SK-N-SH treated with all-trans-retinoic acid at 6 μM for 48 hours (cell line): ENCODE measurements at regions not wholly inside any gene's neighbourhood (a gene's known extent, or its start where the extent isn't known, plus 50 kb on each side); places are given as distances from the start of the nearest gene placed in this dataset.

Source experiments
- ATAC-seq: fragments of 200-7000 bp; cut with Tn5 transposase; 3 replicates; pipeline ENCODE4 v1.9.1; 2020; ENCODE audit warnings: mild to moderate bottlenecking, moderate library complexity
- ARNTL ChIP-seq: fragments of 450-650 bp; formaldehyde crosslinking; IDR thresholded peaks from 2 replicates; pipeline ENCODE4 v1.5.0; 2020; ENCODE audit warnings: low read depth, mild to moderate bottlenecking, moderate library complexity, borderline replicate concordance
- BACH2 ChIP-seq: fragments of 250-450 bp; sonication (Bioruptor Pico); IDR thresholded peaks from 2 replicates; pipeline ENCODE4 v1.9.0; 2021; ENCODE audit warnings: mild to moderate bottlenecking, borderline replicate concordance
- CSDC2 ChIP-seq: fragments of 250-450 bp; sonication (Bioruptor Pico); IDR thresholded peaks from 2 replicates; pipeline ENCODE4 v1.5.0; 2020; ENCODE audit warnings: mild to moderate bottlenecking, moderate library complexity
- ESRRG ChIP-seq: fragments of 250-450 bp; sonication (Bioruptor Pico); IDR thresholded peaks from 2 replicates; pipeline ENCODE4 v1.6.1; 2021; ENCODE audit warnings: mild to moderate bottlenecking
- GLIS3 ChIP-seq: fragments of 250-450 bp; sonication (Bioruptor Pico); IDR thresholded peaks from 2 replicates; pipeline ENCODE4 v1.5.0; 2020; ENCODE audit warnings: mild to moderate bottlenecking, moderate library complexity
- ISL1 ChIP-seq: fragments of 250-450 bp; sonication (Bioruptor Pico); IDR thresholded peaks from 2 replicates; pipeline ENCODE4 v2.1.2; 2022; ENCODE audit warnings: mild to moderate bottlenecking, moderate library complexity
- OSR1 ChIP-seq: fragments of 250-450 bp; sonication (Bioruptor Pico); IDR thresholded peaks from 2 replicates; pipeline ENCODE4 v1.8.0; 2022; ENCODE audit warnings: moderate library complexity, mild to moderate bottlenecking, inconsistent platforms
- PPARA ChIP-seq: fragments of 250-450 bp; sonication (Bioruptor Pico); IDR thresholded peaks from 2 replicates; pipeline ENCODE4 v1.5.0; 2020; ENCODE audit warnings: mild to moderate bottlenecking, borderline replicate concordance
- RARB ChIP-seq: fragments of 250-450 bp; sonication (Bioruptor Pico); IDR thresholded peaks from 2 replicates; pipeline ENCODE4 v1.8.0; 2021; ENCODE audit warnings: mild to moderate bottlenecking, moderate library complexity
- SNAI2 ChIP-seq: fragments of 250-450 bp; sonication (Bioruptor Pico); IDR thresholded peaks from 2 replicates; pipeline ENCODE4 v1.5.0; 2020; ENCODE audit warnings: mild to moderate bottlenecking, moderate library complexity
- TCF4 ChIP-seq: fragments of 250-450 bp; sonication (Bioruptor Pico); IDR thresholded peaks from 2 replicates; pipeline ENCODE4 v1.8.0; 2021; ENCODE audit warnings: mild to moderate bottlenecking, moderate library complexity, borderline replicate concordance
- TOX ChIP-seq: fragments of 250-450 bp; sonication (Bioruptor Pico); IDR thresholded peaks from 2 replicates; pipeline ENCODE4 v1.8.0; 2021; ENCODE audit warnings: mild to moderate bottlenecking, moderate library complexity, borderline replicate concordance
- ZC3H10 ChIP-seq: fragments of 250-450 bp; sonication (Bioruptor Pico); IDR thresholded peaks from 2 replicates; pipeline ENCODE4 v1.5.1; 2021; ENCODE audit warnings: mild to moderate bottlenecking, moderate library complexity
- ZFP3 ChIP-seq: fragments of 250-450 bp; sonication (Bioruptor Pico); IDR thresholded peaks from 2 replicates; pipeline ENCODE4 v1.5.0; 2020; ENCODE audit warnings: mild to moderate bottlenecking, moderate library complexity
- ZFP30 ChIP-seq: fragments of 450-650 bp; formaldehyde crosslinking; IDR thresholded peaks from 2 replicates; pipeline ENCODE4 v1.5.0; 2022; ENCODE audit warnings: mild to moderate bottlenecking, moderate library complexity
- ZNF565 ChIP-seq: fragments of 450-650 bp; formaldehyde crosslinking; conservative IDR thresholded peaks from 2 replicates; pipeline ENCODE4 v1.5.0; 2020; ENCODE audit warnings: low read depth, mild to moderate bottlenecking, moderate library complexity
- ZNF70 ChIP-seq: fragments of 450-650 bp; formaldehyde crosslinking; IDR thresholded peaks from 2 replicates; pipeline ENCODE4 v1.5.0; 2020; ENCODE audit warnings: mild to moderate bottlenecking, moderate library complexity
- ZNF8 ChIP-seq: fragments of 450-650 bp; formaldehyde crosslinking; IDR thresholded peaks from 2 replicates; pipeline ENCODE4 v1.5.0; 2020; ENCODE audit warnings: mild to moderate bottlenecking, moderate library complexity
- TF ChIP-seq, protein P1 (sequence below): fragments of 250-450 bp; sonication (Bioruptor Pico); IDR thresholded peaks from 2 replicates; pipeline ENCODE4 v1.8.0; 2021; ENCODE audit warnings: low read depth, mild to moderate bottlenecking, moderate library complexity, borderline replicate concordance
- TF ChIP-seq, protein P2 (sequence below): fragments of 250-450 bp; sonication (Bioruptor Pico); IDR thresholded peaks from 2 replicates; pipeline ENCODE4 v1.8.0; 2020; ENCODE audit warnings: mild to moderate bottlenecking, moderate library complexity, borderline replicate concordance
- TF ChIP-seq, protein P3 (sequence below): fragments of 250-450 bp; sonication (Bioruptor Pico); IDR thresholded peaks from 2 replicates; pipeline ENCODE4 v1.5.1; 2021; ENCODE audit warnings: mild to moderate bottlenecking, moderate library complexity
- TF ChIP-seq, protein P4 (sequence below): fragments of 250-450 bp; sonication (Bioruptor Pico); IDR thresholded peaks from 2 replicates; pipeline ENCODE4 v1.5.1; 2020; ENCODE audit warnings: low read depth, mild to moderate bottlenecking, moderate library complexity

DNA sequence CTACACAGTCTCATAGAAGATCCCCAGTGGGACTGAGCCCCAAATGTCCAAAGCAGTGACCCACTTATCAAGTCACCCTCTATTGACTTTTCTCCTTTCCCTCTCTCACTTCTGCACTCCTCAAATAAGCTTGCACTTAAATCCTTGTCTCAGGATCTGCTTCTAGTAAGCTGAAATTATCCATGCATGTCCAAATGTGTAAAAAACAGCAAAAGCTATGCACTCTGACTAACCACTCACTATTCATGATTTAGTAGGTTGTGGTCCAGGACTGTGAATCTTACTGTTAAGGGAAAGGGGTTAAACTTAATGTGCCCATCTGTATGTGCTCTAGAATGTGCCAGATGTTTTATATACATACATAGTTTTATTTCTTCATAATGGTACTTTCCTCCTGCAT lies 115.4 kb downstream of the SCG2 start:
- peak; percentile 7 for ATAC-seq
- TF ChIP-seq BACH2 (CRISPR knock-in tag) (no peak), ZFP30 (no peak), ARNTL (no peak), RARB (CRISPR knock-in tag) (no peak), ZNF70 (CRISPR knock-in tag) (no peak), CSDC2 (CRISPR knock-in tag) (no peak), ESRRG (CRISPR knock-in tag) (no peak), ZFP3 (no peak), SNAI2 (CRISPR knock-in tag) (no peak), TOX (no peak), PPARA (no peak), TCF4 (no peak), ZNF565 (CRISPR knock-in tag) (no peak), ISL1 (no peak), ZC3H10 (CRISPR knock-in tag) (no peak)
- TF ChIP-seq, protein P1, sequence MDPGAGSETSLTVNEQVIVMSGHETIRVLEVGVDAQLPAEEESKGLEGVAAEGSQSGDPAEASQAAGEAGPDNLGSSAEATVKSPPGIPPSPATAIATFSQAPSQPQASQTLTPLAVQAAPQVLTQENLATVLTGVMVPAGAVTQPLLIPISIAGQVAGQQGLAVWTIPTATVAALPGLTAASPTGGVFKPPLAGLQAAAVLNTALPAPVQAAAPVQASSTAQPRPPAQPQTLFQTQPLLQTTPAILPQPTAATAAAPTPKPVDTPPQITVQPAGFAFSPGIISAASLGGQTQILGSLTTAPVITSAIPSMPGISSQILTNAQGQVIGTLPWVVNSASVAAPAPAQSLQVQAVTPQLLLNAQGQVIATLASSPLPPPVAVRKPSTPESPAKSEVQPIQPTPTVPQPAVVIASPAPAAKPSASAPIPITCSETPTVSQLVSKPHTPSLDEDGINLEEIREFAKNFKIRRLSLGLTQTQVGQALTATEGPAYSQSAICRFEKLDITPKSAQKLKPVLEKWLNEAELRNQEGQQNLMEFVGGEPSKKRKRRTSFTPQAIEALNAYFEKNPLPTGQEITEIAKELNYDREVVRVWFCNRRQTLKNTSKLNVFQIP (CRISPR knock-in tag) = no peak
- TF ChIP-seq, protein P2, sequence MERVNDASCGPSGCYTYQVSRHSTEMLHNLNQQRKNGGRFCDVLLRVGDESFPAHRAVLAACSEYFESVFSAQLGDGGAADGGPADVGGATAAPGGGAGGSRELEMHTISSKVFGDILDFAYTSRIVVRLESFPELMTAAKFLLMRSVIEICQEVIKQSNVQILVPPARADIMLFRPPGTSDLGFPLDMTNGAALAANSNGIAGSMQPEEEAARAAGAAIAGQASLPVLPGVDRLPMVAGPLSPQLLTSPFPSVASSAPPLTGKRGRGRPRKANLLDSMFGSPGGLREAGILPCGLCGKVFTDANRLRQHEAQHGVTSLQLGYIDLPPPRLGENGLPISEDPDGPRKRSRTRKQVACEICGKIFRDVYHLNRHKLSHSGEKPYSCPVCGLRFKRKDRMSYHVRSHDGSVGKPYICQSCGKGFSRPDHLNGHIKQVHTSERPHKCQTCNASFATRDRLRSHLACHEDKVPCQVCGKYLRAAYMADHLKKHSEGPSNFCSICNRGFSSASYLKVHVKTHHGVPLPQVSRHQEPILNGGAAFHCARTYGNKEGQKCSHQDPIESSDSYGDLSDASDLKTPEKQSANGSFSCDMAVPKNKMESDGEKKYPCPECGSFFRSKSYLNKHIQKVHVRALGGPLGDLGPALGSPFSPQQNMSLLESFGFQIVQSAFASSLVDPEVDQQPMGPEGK = no peak
- TF ChIP-seq, protein P3, sequence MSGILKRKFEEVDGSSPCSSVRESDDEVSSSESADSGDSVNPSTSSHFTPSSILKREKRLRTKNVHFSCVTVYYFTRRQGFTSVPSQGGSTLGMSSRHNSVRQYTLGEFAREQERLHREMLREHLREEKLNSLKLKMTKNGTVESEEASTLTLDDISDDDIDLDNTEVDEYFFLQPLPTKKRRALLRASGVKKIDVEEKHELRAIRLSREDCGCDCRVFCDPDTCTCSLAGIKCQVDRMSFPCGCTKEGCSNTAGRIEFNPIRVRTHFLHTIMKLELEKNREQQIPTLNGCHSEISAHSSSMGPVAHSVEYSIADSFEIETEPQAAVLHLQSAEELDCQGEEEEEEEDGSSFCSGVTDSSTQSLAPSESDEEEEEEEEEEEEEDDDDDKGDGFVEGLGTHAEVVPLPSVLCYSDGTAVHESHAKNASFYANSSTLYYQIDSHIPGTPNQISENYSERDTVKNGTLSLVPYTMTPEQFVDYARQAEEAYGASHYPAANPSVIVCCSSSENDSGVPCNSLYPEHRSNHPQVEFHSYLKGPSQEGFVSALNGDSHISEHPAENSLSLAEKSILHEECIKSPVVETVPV (CRISPR knock-in tag) = no peak

DNA sequence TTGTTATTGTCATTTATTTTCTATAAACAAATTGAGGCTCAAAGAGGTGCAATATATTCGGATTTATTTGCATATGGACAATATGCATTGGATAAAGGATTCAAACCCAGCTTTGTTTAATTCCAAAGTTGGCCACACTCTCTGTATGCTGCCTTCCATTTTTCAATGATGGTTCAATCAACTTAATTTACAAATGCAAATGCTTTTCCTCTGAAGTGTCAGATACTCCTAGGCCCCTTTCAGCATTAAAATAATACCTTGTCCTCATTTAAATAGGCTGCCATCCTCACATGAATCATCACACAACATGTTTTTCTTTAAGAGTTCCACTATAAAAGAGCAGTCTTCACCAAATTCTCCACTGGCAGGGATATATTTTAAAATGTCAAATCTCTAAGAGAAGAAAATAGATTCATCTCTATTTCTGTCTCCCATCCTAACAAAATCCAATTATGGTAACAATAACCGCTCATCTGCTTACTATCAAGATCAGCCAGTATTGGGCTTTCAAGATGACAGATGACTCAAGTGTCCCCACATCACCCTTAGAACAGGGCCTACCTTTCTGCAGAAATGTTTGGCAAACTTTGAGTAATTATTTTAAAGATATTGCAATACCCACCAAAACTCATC lies 114.8 kb downstream of the SCG2 start:
- no peak for TF ChIP-seq CSDC2 (CRISPR knock-in tag)
- no peak for TF ChIP-seq OSR1
- 0 out of 2 replicates have a peak, but pooled peaks have one; percentile 40 for TF ChIP-seq ESRRG (CRISPR knock-in tag)
- TF ChIP-seq ISL1 = peak; percentile 99
- TF ChIP-seq RARB (CRISPR knock-in tag) = peak; percentile 92
- TF ChIP-seq GLIS3 (CRISPR knock-in tag) = no peak
- TF ChIP-seq TCF4 = peak; percentile 92
- TF ChIP-seq BACH2 (CRISPR knock-in tag) = no peak
- no peak for TF ChIP-seq ZFP3
- TF ChIP-seq, protein P2 = peak; percentile 99
- TF ChIP-seq ZNF8 (CRISPR knock-in tag) = peak; percentile 22; the same call in 1 of the 2 replicates
- no peak for TF ChIP-seq PPARA
- TF ChIP-seq, protein P3 (CRISPR knock-in tag) = peak; percentile 95
- TF ChIP-seq, protein P4, sequence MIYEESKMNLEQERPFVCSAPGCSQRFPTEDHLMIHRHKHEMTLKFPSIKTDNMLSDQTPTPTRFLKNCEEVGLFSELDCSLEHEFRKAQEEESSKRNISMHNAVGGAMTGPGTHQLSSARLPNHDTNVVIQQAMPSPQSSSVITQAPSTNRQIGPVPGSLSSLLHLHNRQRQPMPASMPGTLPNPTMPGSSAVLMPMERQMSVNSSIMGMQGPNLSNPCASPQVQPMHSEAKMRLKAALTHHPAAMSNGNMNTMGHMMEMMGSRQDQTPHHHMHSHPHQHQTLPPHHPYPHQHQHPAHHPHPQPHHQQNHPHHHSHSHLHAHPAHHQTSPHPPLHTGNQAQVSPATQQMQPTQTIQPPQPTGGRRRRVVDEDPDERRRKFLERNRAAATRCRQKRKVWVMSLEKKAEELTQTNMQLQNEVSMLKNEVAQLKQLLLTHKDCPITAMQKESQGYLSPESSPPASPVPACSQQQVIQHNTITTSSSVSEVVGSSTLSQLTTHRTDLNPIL = peak; percentile 92
- TF ChIP-seq SNAI2 (CRISPR knock-in tag) = 0 out of 2 replicates have a peak, but pooled peaks have one; percentile 48
- TF ChIP-seq ZNF565 (CRISPR knock-in tag) = 0 out of 2 replicates have a peak, but pooled peaks have one; percentile 36
- TF ChIP-seq, protein P1 (CRISPR knock-in tag) = peak; percentile 83; the same call in 1 of the 2 replicates
- TF ChIP-seq ZC3H10 (CRISPR knock-in tag) = peak; percentile 99
- TF ChIP-seq ZNF70 (CRISPR knock-in tag) = no peak
- peak; percentile 99 for TF ChIP-seq TOX
- TF ChIP-seq ARNTL = no peak; the same call in 1 of the 2 replicates
- peak; percentile 62 for ATAC-seq
